ENCODE measurements at regions not wholly inside any gene's neighbourhood (a gene's known extent, or its start where the extent isn't known, plus 50 kb on each side); places are given as distances from the start of the nearest gene placed in this dataset. TPM values are rescaled to one million over a fixed set of nuclear protein-coding genes. Genes with fewer than 3 reads are reported as not detected.

Small RNA genes lying in the stretch of these regions (microRNA-seq; reads per million reads assigned to microRNA genes)
- gene MIR3680-2: not detected

All from sciatic nerve (tissue), 1 donor.